Large intestine (tissue), 3 donors: ENCODE measurements at regions not wholly inside any gene's neighbourhood (a gene's known extent, or its start where the extent isn't known, plus 50 kb on each side); places are given as distances from the start of the nearest gene placed in this dataset.

Source experiments
- DNase-seq, 2 donors: peaks; one replicate each; pipeline versions ENCODE4 v3.0.0 to v3.0.0-alpha.2; 2013
- H3K27ac ChIP-seq: one replicate; pipeline ENCODE4 v1.5.1; 2013; ENCODE audit warnings: low read length
- H3K27me3 ChIP-seq: 2 replicates; pipeline ENCODE4 v1.6.1; 2013; ENCODE audit warnings: low read length; ENCODE audit not compliant: control insufficient read depth, insufficient read depth
- H3K36me3 ChIP-seq: 2 replicates; pipeline ENCODE4 v1.6.1; 2013; ENCODE audit warnings: low read length; ENCODE audit not compliant: control insufficient read depth, insufficient read depth
- H3K4me1 ChIP-seq: one replicate; pipeline ENCODE4 v1.6.1; 2013; ENCODE audit warnings: low read length; ENCODE audit not compliant: control insufficient read depth, insufficient read depth
- H3K4me3 ChIP-seq: one replicate; pipeline ENCODE4 v1.5.1; 2013; ENCODE audit warnings: low read length
- H3K9me3 ChIP-seq: one replicate; pipeline ENCODE4 v1.6.1; 2013; ENCODE audit warnings: mild to moderate bottlenecking, low read depth, low read length, moderate library complexity; ENCODE audit not compliant: control insufficient read depth
- WGBS: methylation state at CpG from one replicate; pipeline ENCODE4 v1.1.5; 2013; ENCODE audit warnings: low lambda C conversion rate; ENCODE audit not compliant: insufficient coverage; 5-methylcytosine and 5-hydroxymethylcytosine counted together

- H3K27me3 ChIP-seq: no peaks in the 10 kb centered on the region
- 50% methylated on average over 1 of the region's 2 CpGs for WGBS
These were observed 106.2 kb upstream of the PITRM1 start for GRCh38 chr10:3278771-3279170.

GRCh38 chr10:3277566-3277965 lies 105.0 kb upstream of the PITRM1 start:
- Histone ChIP-seq H3K4me3 (no peak overlapping the region), H3K9me3 (no peaks in the 10 kb centered on the region), H3K27ac (no peak overlapping the region), H3K27me3 (no peaks in the 10 kb centered on the region), H3K4me1 (no peaks in the 10 kb centered on the region), H3K36me3 (no peaks in the 10 kb centered on the region)
- DNase-seq: no peak
- 87% methylated on average over 3 of the region's 4 CpGs for WGBS

More at GRCh38 chr10:3278771-3279170, 106.2 kb upstream of the PITRM1 start:
- Histone ChIP-seq H3K36me3 (no peaks in the 10 kb centered on the region), H3K27ac (no peak overlapping the region), H3K9me3 (no peaks in the 10 kb centered on the region), H3K4me1 (no peaks in the 10 kb centered on the region), H3K4me3 (no peak overlapping the region)
- DNase-seq: no peak

- DNase-seq: no peak
- no peak overlapping the region for H3K27ac ChIP-seq
- H3K36me3 ChIP-seq: no peaks in the 10 kb centered on the region
- no peaks in the 10 kb centered on the region for H3K9me3 ChIP-seq
- WGBS: 80% methylated on average over 3 of the region's 7 CpGs
- no peaks in the 10 kb centered on the region for H3K4me1 ChIP-seq
- H3K27me3 ChIP-seq: no peaks in the 10 kb centered on the region
- H3K4me3 ChIP-seq: no peak overlapping the region
These were observed 101.8 kb upstream of the PITRM1 start for GRCh38 chr10:3274414-3274813.

- Histone ChIP-seq H3K9me3 (no peaks in the 10 kb centered on the region), H3K27ac (no peak overlapping the region)
These were observed 101.4 kb upstream of the PITRM1 start for GRCh38 chr10:3273966-3274365.

GRCh38 chr10:3272300-3272699 lies 99.7 kb upstream of the PITRM1 start:
- Histone ChIP-seq H3K36me3 (no peaks in the 10 kb centered on the region), H3K27me3 (no peaks in the 10 kb centered on the region), H3K9me3 (no peaks in the 10 kb centered on the region), H3K4me1 (no peaks in the 10 kb centered on the region), H3K27ac (no peak overlapping the region), H3K4me3 (no peak overlapping the region)
- DNase-seq: no peak
- 100% methylated on average over 1 of the region's 5 CpGs for whole genome bisulfite sequencing

More at GRCh38 chr10:3273966-3274365, 101.4 kb upstream of the PITRM1 start:
- no peaks in the 10 kb centered on the region for H3K4me1 ChIP-seq
- H3K36me3 ChIP-seq: no peaks in the 10 kb centered on the region
- no CpG with 5 or more reads among the region's 12 CpGs for WGBS
- H3K27me3 ChIP-seq: no peaks in the 10 kb centered on the region
- no peak for DNase-seq
- no peak overlapping the region for H3K4me3 ChIP-seq

- WGBS: no CpG with 5 or more reads among the region's 14 CpGs
- H3K4me3 ChIP-seq: no peak overlapping the region
- H3K36me3 ChIP-seq: no peaks in the 10 kb centered on the region
- H3K27ac ChIP-seq: no peak overlapping the region
- DNase-seq: no peak
- H3K9me3 ChIP-seq: no peaks in the 10 kb centered on the region
- H3K4me1 ChIP-seq: no peaks in the 10 kb centered on the region
- H3K27me3 ChIP-seq: no peaks in the 10 kb centered on the region
These were observed 99.0 kb upstream of the PITRM1 start for GRCh38 chr10:3271354-3272115.

GRCh38 chr10:3270577-3271316 lies 98.2 kb upstream of the PITRM1 start:
- no peaks in the 10 kb centered on the region for H3K27me3 ChIP-seq
- no peaks in the 10 kb centered on the region for H3K9me3 ChIP-seq
- H3K4me3 ChIP-seq: no peak overlapping the region
- WGBS: 90% methylated on average over 6 of the region's 18 CpGs
- no peaks in the 10 kb centered on the region for H3K36me3 ChIP-seq
- H3K27ac ChIP-seq: no peak overlapping the region
- H3K4me1 ChIP-seq: no peaks in the 10 kb centered on the region
- no peak for DNase-seq

GRCh38 chr10:3268025-3268424 lies 95.4 kb upstream of the PITRM1 start:
- no peaks in the 10 kb centered on the region for H3K4me1 ChIP-seq
- H3K27me3 ChIP-seq: no peaks in the 10 kb centered on the region
- no peak for DNase-seq
- no peak overlapping the region for H3K4me3 ChIP-seq
- H3K27ac ChIP-seq: no peak overlapping the region
- no peaks in the 10 kb centered on the region for H3K36me3 ChIP-seq
- WGBS: no CpG with 5 or more reads among the region's 6 CpGs
- no peaks in the 10 kb centered on the region for H3K9me3 ChIP-seq

GRCh38 chr10:3265088-3265487 lies 92.5 kb upstream of the PITRM1 start:
- WGBS: no CpG with 5 or more reads among the region's 4 CpGs
- H3K27ac ChIP-seq: no peak overlapping the region
- no peaks in the 10 kb centered on the region for H3K9me3 ChIP-seq
- no peaks in the 10 kb centered on the region for H3K4me1 ChIP-seq
- no peaks in the 10 kb centered on the region for H3K36me3 ChIP-seq
- no peak overlapping the region for H3K4me3 ChIP-seq
- no peaks in the 10 kb centered on the region for H3K27me3 ChIP-seq
- DNase-seq: no peak

- no peak overlapping the region for H3K4me3 ChIP-seq
- peak in 1 of 2 donors; percentile 7 for DNase-seq
- no peaks in the 10 kb centered on the region for H3K36me3 ChIP-seq
- no peaks in the 10 kb centered on the region for H3K9me3 ChIP-seq
- H3K4me1 ChIP-seq: no peaks in the 10 kb centered on the region
- 17% methylated on average over 1 of the region's 12 CpGs for WGBS
- no peaks in the 10 kb centered on the region for H3K27me3 ChIP-seq
- peak overlapping the region; percentile 21 for H3K27ac ChIP-seq
These were observed 91.7 kb upstream of the PITRM1 start for GRCh38 chr10:3264161-3264761.
